ENCODE measurements at regions not wholly inside any gene's neighbourhood (a gene's known extent, or its start where the extent isn't known, plus 50 kb on each side); places are given as distances from the start of the nearest gene placed in this dataset.

DNA sequence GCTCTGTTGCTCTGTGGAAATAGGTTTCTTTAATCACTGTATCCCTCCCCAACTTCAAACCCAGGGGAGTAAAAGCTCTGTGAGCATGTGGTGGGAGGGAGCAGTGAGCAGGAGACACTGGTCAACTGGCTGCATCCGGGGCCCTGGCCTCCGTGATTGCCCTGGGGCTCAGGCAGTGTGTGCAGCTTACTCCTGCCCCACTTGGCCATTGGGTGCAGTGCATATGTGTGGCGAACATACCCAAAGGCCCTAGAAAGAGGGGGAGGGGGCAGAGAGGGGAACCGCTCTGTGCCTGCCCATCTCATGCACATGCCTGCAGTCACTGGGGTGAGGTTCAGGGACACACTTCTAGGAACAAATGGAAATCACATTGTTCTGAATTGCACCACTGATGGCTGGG lies 378.7 kb downstream of the ZBBX start (continued):
- TF ChIP-seq, protein P1, sequence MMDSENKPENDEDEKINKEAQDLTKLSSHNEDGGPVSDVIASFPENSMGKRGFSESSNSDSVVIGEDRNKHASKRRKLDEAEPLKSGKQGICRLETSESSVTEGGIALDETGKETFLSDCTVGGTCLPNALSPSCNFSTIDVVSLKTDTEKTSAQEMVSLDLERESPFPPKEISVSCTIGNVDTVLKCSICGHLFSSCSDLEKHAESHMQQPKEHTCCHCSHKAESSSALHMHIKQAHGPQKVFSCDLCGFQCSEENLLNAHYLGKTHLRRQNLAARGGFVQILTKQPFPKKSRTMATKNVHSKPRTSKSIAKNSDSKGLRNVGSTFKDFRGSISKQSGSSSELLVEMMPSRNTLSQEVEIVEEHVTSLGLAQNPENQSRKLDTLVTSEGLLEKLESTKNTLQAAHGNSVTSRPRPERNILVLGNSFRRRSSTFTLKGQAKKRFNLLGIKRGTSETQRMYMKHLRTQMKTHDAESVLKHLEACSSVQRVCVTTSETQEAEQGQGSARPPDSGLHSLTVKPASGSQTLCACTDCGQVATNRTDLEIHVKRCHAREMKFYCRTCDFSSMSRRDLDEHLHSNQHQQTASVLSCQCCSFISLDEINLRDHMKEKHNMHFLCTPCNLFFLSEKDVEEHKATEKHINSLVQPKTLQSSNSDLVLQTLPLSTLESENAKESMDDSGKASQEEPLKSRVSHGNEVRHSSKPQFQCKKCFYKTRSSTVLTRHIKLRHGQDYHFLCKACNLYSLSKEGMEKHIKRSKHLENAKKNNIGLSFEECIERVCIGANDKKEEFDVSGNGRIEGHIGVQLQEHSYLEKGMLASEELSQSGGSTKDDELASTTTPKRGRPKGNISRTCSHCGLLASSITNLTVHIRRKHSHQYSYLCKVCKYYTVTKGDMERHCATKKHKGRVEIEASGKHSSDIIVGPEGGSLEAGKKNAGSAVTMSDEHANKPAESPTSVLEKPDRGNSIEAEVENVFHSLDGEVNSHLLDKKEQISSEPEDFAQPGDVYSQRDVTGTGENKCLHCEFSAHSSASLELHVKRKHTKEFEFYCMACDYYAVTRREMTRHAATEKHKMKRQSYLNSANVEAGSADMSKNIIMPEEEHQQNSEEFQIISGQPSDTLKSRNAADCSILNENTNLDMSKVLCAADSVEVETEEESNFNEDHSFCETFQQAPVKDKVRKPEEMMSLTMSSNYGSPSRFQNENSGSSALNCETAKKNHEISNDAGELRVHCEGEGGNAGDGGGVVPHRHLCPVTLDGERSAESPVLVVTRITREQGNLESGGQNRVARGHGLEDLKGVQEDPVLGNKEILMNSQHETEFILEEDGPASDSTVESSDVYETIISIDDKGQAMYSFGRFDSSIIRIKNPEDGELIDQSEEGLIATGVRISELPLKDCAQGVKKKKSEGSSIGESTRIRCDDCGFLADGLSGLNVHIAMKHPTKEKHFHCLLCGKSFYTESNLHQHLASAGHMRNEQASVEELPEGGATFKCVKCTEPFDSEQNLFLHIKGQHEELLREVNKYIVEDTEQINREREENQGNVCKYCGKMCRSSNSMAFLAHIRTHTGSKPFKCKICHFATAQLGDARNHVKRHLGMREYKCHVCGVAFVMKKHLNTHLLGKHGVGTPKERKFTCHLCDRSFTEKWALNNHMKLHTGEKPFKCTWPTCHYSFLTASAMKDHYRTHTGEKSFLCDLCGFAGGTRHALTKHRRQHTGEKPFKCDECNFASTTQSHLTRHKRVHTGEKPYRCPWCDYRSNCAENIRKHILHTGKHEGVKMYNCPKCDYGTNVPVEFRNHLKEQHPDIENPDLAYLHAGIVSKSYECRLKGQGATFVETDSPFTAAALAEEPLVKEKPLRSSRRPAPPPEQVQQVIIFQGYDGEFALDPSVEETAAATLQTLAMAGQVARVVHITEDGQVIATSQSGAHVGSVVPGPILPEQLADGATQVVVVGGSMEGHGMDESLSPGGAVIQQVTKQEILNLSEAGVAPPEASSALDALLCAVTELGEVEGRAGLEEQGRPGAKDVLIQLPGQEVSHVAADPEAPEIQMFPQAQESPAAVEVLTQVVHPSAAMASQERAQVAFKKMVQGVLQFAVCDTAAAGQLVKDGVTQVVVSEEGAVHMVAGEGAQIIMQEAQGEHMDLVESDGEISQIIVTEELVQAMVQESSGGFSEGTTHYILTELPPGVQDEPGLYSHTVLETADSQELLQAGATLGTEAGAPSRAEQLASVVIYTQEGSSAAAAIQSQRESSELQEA (IDR thresholded peaks at IDR 0.05; ENCODE audit: low read depth): no peak
- TF ChIP-seq CBX3 (IDR thresholded peaks at IDR 0.05; ENCODE audit: borderline replicate concordance in 1 of 2, low read length in 2 of 2) (no peak), RBM17 (IDR thresholded peaks at IDR 0.05; ENCODE audit: borderline replicate concordance, low read depth, low read length) (no peak), EHMT2 (IDR thresholded peaks at IDR 0.05) (no peak), BRD9 (IDR thresholded peaks at IDR 0.05; ENCODE audit: low read depth, partially characterized antibody) (no peak)

Measured in K562 (cell line).